Neural crest cell (in vitro differentiated cells): ENCODE measurements at regions not wholly inside any gene's neighbourhood (a gene's known extent, or its start where the extent isn't known, plus 50 kb on each side); places are given as distances from the start of the nearest gene placed in this dataset.

Source experiments
- DNase-seq: peaks from one replicate; pipeline ENCODE4 v3.0.0; 2021; ENCODE audit warnings: low read depth, mixed read lengths, low spot score
- H3K27ac Mint-ChIP-seq: one replicate; pipeline ENCODE4 v1.8.0; 2021; ENCODE audit warnings: mild to moderate bottlenecking, mixed read lengths; ENCODE audit not compliant: unreplicated experiment
- H3K27me3 Mint-ChIP-seq: 2 replicates; pipeline ENCODE4 v1.8.0; 2021; ENCODE audit warnings: low read depth, mild to moderate bottlenecking, mixed read lengths
- H3K36me3 Mint-ChIP-seq: 2 replicates; pipeline ENCODE4 v1.8.0; 2021; ENCODE audit warnings: low read depth, mild to moderate bottlenecking, mixed read lengths
- H3K4me1 Mint-ChIP-seq: 2 replicates; pipeline ENCODE4 v1.8.0; 2021; ENCODE audit warnings: mixed read lengths
- H3K4me3 Mint-ChIP-seq: one replicate; pipeline ENCODE4 v1.8.0; 2021; ENCODE audit warnings: mild to moderate bottlenecking, mixed read lengths
- H3K9me3 Mint-ChIP-seq: 2 replicates; pipeline ENCODE4 v1.8.0; 2021; ENCODE audit warnings: mixed read lengths
- TF ChIP-seq, protein P1 (sequence below): fragments of 200-600 bp; sonication (generic); conservative IDR thresholded peaks from 2 replicates; pipeline ENCODE4 v1.5.0; 2021; ENCODE audit warnings: antibody characterized with exemption, mild to moderate bottlenecking

DNA sequence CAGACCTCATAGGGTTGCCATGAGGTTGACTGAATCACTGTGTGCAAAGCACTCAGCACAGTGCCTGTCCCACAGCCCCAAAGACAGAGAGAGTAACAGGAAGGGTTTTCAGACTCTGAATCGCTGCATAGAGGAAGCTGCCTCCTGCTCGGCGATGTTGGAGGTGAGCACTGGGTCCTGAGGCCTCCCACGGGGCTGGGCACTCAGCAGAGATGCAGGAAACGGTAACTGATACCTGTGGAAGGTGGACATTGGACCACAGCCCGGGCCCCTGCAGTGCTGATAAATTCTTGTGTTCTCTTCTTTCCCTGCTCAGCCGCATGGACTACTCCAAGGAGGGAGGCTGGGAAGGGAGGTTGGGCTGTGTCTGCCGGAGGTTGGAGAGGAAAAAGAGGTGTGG, 389.7 kb downstream of the PTPRU start:
- DNase-seq, result no peak
- H3K9me3 Mint-ChIP-seq, result no peaks in the 10 kb centered on the region

DNA sequence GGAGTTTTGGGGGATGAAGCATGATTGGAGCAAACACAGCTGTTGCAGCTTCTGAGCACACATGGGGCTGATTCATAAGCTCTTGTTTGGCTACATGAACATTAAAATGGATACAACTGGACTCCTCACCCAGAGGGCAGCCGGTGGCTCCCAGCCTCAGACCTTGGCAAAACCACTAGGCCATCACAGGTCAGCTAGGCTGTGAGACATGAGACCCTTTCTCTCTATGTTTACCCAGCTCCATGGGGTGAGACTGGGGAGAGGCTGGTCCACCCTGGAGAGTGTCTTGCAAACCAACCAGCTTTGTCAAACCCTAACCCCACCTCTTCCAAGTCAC, 388.7 kb downstream of the PTPRU start:
- H3K27ac Mint-ChIP-seq, result no peak overlapping the region
- H3K27me3 Mint-ChIP-seq, result no peaks in the 10 kb centered on the region
- H3K4me1 Mint-ChIP-seq, result no peaks in the 10 kb centered on the region
- H3K9me3 Mint-ChIP-seq, result no peaks in the 10 kb centered on the region
- no peak overlapping the region for H3K4me3 Mint-ChIP-seq
- TF ChIP-seq, protein P1, sequence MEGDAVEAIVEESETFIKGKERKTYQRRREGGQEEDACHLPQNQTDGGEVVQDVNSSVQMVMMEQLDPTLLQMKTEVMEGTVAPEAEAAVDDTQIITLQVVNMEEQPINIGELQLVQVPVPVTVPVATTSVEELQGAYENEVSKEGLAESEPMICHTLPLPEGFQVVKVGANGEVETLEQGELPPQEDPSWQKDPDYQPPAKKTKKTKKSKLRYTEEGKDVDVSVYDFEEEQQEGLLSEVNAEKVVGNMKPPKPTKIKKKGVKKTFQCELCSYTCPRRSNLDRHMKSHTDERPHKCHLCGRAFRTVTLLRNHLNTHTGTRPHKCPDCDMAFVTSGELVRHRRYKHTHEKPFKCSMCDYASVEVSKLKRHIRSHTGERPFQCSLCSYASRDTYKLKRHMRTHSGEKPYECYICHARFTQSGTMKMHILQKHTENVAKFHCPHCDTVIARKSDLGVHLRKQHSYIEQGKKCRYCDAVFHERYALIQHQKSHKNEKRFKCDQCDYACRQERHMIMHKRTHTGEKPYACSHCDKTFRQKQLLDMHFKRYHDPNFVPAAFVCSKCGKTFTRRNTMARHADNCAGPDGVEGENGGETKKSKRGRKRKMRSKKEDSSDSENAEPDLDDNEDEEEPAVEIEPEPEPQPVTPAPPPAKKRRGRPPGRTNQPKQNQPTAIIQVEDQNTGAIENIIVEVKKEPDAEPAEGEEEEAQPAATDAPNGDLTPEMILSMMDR, result no peak
- no peaks in the 10 kb centered on the region for H3K36me3 Mint-ChIP-seq
- no peak for DNase-seq

More for the DNA sequence above, 389.7 kb downstream of the PTPRU start:
- no peaks in the 10 kb centered on the region for H3K36me3 Mint-ChIP-seq
- no peaks in the 10 kb centered on the region for H3K4me1 Mint-ChIP-seq
- TF ChIP-seq, protein P1, result no peak
- H3K4me3 Mint-ChIP-seq, result no peak overlapping the region
- H3K27me3 Mint-ChIP-seq, result no peaks in the 10 kb centered on the region
- H3K27ac Mint-ChIP-seq, result no peak overlapping the region

DNA sequence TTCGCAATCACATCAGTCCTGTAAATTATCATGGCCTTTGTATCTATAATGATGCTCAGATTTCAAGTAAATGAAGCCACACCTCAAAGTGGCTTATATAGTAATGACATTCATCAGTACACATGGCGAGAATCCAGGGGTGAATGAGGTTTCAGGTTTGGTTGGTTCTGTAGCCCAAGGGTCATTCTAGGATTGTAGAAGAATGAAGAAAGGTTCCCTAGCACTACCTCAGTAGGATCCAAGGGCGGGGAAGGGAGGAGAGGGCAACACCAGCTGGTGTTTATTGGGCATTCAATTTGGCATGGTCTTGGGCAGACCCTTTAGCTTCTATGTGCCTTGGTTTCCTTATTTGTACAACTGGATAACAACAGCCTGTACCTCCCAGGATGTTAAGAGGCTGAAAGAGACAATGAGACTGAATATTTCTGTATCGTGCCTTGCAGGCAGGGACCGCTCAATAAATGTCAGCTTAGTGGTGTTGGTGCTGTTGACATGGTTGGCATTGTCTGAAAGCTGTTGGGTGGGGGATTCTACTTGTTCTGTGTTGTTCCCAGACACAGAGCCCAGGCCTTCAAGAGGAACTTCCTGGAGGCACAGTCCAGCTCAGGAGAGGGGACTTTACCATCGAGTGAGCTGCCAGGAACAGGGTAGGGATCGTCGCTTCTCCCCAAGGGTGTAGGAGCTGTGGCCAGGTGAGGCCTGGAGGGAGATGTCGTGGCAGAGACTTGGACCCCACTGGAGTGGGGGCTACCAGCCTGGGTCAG, 388.2 kb downstream of the PTPRU start:
- Mint-ChIP-seq H3K27me3 (no peaks in the 10 kb centered on the region), H3K4me1 (no peaks in the 10 kb centered on the region), H3K36me3 (no peaks in the 10 kb centered on the region), H3K4me3 (no peak overlapping the region), H3K9me3 (no peaks in the 10 kb centered on the region), H3K27ac (no peak overlapping the region)
- TF ChIP-seq, protein P1, result no peak
- no peak for DNase-seq

DNA sequence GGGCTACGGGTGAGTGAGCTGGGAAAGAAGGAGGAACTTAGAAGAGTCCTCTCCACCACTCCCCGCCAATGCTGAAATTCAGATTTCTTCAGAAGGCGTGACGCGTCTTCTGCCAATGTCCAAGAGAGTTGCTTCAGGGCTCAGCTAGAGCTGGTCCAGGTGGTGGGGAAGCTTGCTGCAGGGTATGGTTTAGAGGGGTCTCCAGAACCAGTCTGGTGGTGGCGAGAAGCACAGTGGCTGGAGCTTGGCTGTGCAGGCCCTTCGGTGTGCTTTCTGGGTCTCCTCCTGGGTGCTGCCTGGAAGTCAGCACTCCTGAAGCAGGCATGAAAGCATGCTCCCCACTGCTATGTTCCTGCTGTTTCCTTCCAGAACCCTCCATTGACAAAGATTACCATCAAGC, 387.2 kb downstream of the PTPRU start:
- DNase-seq, result no peak
- Mint-ChIP-seq H3K9me3 (no peaks in the 10 kb centered on the region), H3K27me3 (no peaks in the 10 kb centered on the region), H3K4me3 (no peak overlapping the region), H3K36me3 (no peaks in the 10 kb centered on the region), H3K4me1 (no peaks in the 10 kb centered on the region), H3K27ac (no peak overlapping the region)
- TF ChIP-seq, protein P1, result no peak

DNA sequence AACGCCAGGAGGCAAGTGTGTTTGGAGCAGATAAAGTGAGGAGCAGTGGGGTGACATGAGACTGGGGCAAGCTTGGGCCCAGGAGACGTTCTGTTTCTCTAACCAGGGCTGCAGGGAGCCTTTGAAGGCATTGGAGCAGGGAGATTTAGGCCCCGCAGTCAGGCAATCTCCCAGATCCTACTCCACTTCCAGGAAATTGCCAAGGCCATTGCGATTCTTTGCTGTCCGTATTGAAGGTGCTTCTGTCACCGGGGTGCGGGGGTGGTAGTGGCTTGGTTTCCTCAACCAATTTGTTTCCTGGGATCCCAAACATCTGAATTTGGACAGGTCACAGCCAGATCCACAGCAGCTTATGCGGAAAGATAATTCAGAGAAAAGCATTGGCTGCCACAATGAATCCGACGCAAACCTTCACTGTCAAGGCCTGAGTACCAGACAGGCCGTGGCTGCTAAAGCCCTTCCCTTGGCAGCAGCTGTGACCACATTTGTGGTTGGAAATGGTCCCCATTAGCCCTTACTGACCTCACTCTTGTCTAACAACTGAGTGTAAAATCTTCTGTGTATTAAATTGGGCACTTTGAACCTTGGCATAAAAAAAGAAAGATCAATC, 385.6 kb downstream of the PTPRU start:
- Mint-ChIP-seq H3K36me3 (no peaks in the 10 kb centered on the region), H3K27me3 (no peaks in the 10 kb centered on the region), H3K9me3 (no peaks in the 10 kb centered on the region), H3K27ac (no peak overlapping the region), H3K4me1 (no peaks in the 10 kb centered on the region), H3K4me3 (no peak overlapping the region)
- no peak for DNase-seq
- TF ChIP-seq, protein P1, result no peak
